ENCODE measurements at regions not wholly inside any gene's neighbourhood (a gene's known extent, or its start where the extent isn't known, plus 50 kb on each side); places are given as distances from the start of the nearest gene placed in this dataset.

DNA sequence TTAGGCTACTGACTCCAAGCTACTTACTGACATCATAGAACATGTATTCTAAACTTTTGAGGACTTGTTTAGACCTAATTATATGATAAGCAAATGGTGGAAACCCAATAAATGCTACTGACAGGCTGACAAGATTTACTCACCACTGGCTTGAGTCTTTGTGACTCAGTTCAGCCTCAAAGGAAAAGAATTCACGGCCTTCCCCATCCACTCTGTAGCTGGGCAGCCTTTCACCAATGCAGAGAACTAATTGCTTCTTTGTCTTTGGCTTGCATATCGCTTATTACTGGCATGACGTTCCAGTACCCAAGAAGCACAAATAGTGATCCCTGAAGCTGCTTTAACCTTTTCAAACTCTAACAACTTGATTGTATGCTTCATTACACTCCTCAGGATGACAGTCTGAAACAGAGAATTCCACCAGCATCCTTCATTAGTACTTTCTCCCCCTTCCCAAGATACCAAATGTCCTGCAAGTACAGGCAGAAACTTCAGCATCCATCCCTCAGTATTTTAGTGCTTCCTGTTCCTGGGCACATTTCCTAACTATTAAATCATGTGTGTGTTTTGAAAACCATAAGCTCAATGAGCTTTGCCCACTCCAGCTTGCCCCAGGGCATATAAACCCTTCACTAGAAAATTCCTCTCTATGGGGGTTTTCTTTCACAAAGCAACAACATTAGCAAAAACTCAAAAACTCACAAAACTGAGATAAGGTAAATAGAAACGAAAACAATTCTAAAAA is 298.1 kb upstream of the SLC7A11 start:
- H3K27ac ChIP-seq (ENCODE audit: low read depth, low read length), result no peak overlapping the region
- H3K9me3 ChIP-seq (ENCODE audit: low read depth, low read length), result no peaks in the 10 kb centered on the region
- no peak for DNase-seq (ENCODE audit: insufficient read length, low spot score, missing footprints)
- H2AFZ ChIP-seq (ENCODE audit: low read length), result peak overlapping the region; percentile 71
- no peaks in the 10 kb centered on the region for H3K79me2 ChIP-seq (ENCODE audit: insufficient read depth, low read length)
- no peak overlapping the region for H3K4me2 ChIP-seq (ENCODE audit: insufficient read depth, low read length)
- no peaks in the 10 kb centered on the region for H3K36me3 ChIP-seq (ENCODE audit: insufficient read depth, low read length)
- no peaks in the 10 kb centered on the region for H3K27me3 ChIP-seq (ENCODE audit: insufficient read depth, low read length)
- TF ChIP-seq, protein P1, sequence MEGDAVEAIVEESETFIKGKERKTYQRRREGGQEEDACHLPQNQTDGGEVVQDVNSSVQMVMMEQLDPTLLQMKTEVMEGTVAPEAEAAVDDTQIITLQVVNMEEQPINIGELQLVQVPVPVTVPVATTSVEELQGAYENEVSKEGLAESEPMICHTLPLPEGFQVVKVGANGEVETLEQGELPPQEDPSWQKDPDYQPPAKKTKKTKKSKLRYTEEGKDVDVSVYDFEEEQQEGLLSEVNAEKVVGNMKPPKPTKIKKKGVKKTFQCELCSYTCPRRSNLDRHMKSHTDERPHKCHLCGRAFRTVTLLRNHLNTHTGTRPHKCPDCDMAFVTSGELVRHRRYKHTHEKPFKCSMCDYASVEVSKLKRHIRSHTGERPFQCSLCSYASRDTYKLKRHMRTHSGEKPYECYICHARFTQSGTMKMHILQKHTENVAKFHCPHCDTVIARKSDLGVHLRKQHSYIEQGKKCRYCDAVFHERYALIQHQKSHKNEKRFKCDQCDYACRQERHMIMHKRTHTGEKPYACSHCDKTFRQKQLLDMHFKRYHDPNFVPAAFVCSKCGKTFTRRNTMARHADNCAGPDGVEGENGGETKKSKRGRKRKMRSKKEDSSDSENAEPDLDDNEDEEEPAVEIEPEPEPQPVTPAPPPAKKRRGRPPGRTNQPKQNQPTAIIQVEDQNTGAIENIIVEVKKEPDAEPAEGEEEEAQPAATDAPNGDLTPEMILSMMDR (IDR thresholded peaks at IDR 0.05; ENCODE audit: extremely low read depth, low read depth, low read length), result no peak
- H3K4me1 ChIP-seq (ENCODE audit: insufficient read depth, low read length), result peaks cover 5% of the 10 kb centered on the region
- H3K4me3 ChIP-seq (ENCODE audit: insufficient read depth, low read length), result no peak overlapping the region
- H4K20me1 ChIP-seq (ENCODE audit: insufficient read depth, low read length), result no peaks in the 10 kb centered on the region

- Histone ChIP-seq H3K4me2 (ENCODE audit: insufficient read depth, low read length) (no peak overlapping the region), H4K20me1 (ENCODE audit: insufficient read depth, low read length) (no peaks in the 10 kb centered on the region), H3K4me3 (ENCODE audit: insufficient read depth, low read length) (no peak overlapping the region), H3K27ac (ENCODE audit: low read depth, low read length) (no peak overlapping the region), H2AFZ (ENCODE audit: low read length) (no peak overlapping the region), H3K79me2 (ENCODE audit: insufficient read depth, low read length) (no peaks in the 10 kb centered on the region), H3K36me3 (ENCODE audit: insufficient read depth, low read length) (no peaks in the 10 kb centered on the region), H3K27me3 (ENCODE audit: insufficient read depth, low read length) (no peaks in the 10 kb centered on the region), H3K9me3 (ENCODE audit: low read depth, low read length) (no peaks in the 10 kb centered on the region), H3K4me1 (ENCODE audit: insufficient read depth, low read length) (peaks cover 5% of the 10 kb centered on the region)
- no peak for DNase-seq (ENCODE audit: insufficient read length, low spot score, missing footprints)
- TF ChIP-seq, protein P1 (IDR thresholded peaks at IDR 0.05; ENCODE audit: extremely low read depth, low read depth, low read length), result no peak
Observed at GRCh38 chr4:138538743-138539142, 296.6 kb upstream of the SLC7A11 start.

- no peaks in the 10 kb centered on the region for H3K79me2 ChIP-seq (ENCODE audit: insufficient read depth, low read length)
- peaks cover 5% of the 10 kb centered on the region for H3K4me1 ChIP-seq (ENCODE audit: insufficient read depth, low read length)
- H4K20me1 ChIP-seq (ENCODE audit: insufficient read depth, low read length), result no peaks in the 10 kb centered on the region
- H3K36me3 ChIP-seq (ENCODE audit: insufficient read depth, low read length), result no peaks in the 10 kb centered on the region
- H3K27me3 ChIP-seq (ENCODE audit: insufficient read depth, low read length), result no peaks in the 10 kb centered on the region
- no peaks in the 10 kb centered on the region for H3K9me3 ChIP-seq (ENCODE audit: low read depth, low read length)
- peak overlapping the region; percentile 36 for H2AFZ ChIP-seq (ENCODE audit: low read length)
- DNase-seq (ENCODE audit: insufficient read length, low spot score, missing footprints), result no peak
- H3K4me3 ChIP-seq (ENCODE audit: insufficient read depth, low read length), result no peak overlapping the region
- TF ChIP-seq, protein P1 (IDR thresholded peaks at IDR 0.05; ENCODE audit: extremely low read depth, low read depth, low read length), result no peak
- no peak overlapping the region for H3K27ac ChIP-seq (ENCODE audit: low read depth, low read length)
- H3K4me2 ChIP-seq (ENCODE audit: insufficient read depth, low read length), result no peak overlapping the region
Observed at GRCh38 chr4:138537731-138538490, 295.8 kb upstream of the SLC7A11 start.

DNA sequence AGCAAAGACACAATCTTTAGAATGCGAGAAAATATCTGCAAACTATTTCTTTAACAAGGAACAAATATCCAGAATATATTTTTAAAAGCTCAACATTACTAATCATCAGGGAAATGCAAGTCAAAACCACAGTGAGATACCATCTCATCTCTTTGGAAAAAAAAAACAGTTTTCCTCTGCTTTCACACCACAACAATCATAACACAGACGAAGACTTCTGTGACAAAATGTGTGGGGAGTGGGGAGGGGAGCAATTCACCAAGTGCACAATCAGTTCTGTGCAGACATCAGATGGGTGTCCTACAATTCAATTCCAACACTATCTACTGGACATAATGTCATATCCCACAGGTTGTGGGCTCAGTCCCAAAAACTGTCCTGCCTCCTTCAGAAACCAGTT is 293.2 kb upstream of the SLC7A11 start:
- Histone ChIP-seq H3K4me1 (ENCODE audit: insufficient read depth, low read length) (peaks cover 2% of the 10 kb centered on the region), H3K27me3 (ENCODE audit: insufficient read depth, low read length) (no peaks in the 10 kb centered on the region), H3K27ac (ENCODE audit: low read depth, low read length) (no peak overlapping the region), H3K4me3 (ENCODE audit: insufficient read depth, low read length) (no peak overlapping the region), H3K9me3 (ENCODE audit: low read depth, low read length) (no peaks in the 10 kb centered on the region), H3K79me2 (ENCODE audit: insufficient read depth, low read length) (no peaks in the 10 kb centered on the region), H2AFZ (ENCODE audit: low read length) (no peak overlapping the region), H4K20me1 (ENCODE audit: insufficient read depth, low read length) (no peaks in the 10 kb centered on the region), H3K4me2 (ENCODE audit: insufficient read depth, low read length) (no peak overlapping the region), H3K36me3 (ENCODE audit: insufficient read depth, low read length) (no peaks in the 10 kb centered on the region)
- no peak for DNase-seq (ENCODE audit: insufficient read length, low spot score, missing footprints)
- TF ChIP-seq, protein P1 (IDR thresholded peaks at IDR 0.05; ENCODE audit: extremely low read depth, low read depth, low read length), result no peak
